Kidney epithelial cell (primary cell): ENCODE measurements at regions not wholly inside any gene's neighbourhood (a gene's known extent, or its start where the extent isn't known, plus 50 kb on each side); places are given as distances from the start of the nearest gene placed in this dataset.
"Not testable (repeated sequence)": the region's sequence is repeated elsewhere in the genome, so short reads cannot be mapped to it uniquely, and the experiment has no call there.

ENCODE experiments used
- DNase-seq: peaks from one replicate; pipeline ENCODE4 v3.0.0-alpha.2; 2010; ENCODE audit warnings: low read depth
- H3K27me3 ChIP-seq: 2 replicates; pipeline ENCODE4 v1.6.0; 2011; ENCODE audit warnings: low read length; ENCODE audit not compliant: control insufficient read depth, insufficient read depth
- H3K36me3 ChIP-seq: 2 replicates; pipeline ENCODE4 v1.5.1; 2011; ENCODE audit warnings: low read length; ENCODE audit not compliant: control insufficient read depth, insufficient read depth
- H3K4me3 ChIP-seq: 2 replicates; pipeline ENCODE4 v1.5.1; 2011; ENCODE audit warnings: low read depth, mild to moderate bottlenecking, control low read depth, low read length
- CTCF ChIP-seq: IDR thresholded peaks from 2 replicates; pipeline ENCODE4 v1.5.1; 2011; ENCODE audit warnings: mild to moderate bottlenecking, moderate library complexity, low read length, control low read depth, inconsistent platforms; ENCODE audit not compliant: insufficient read depth, poor library complexity, severe bottlenecking

GRCh38 chr1:182331387-182331786 is 60.2 kb downstream of the GLUL start:
- no peaks in the 10 kb centered on the region for H3K36me3 ChIP-seq
- no peak overlapping the region for H3K4me3 ChIP-seq
- peaks cover 4% of the 10 kb centered on the region for H3K27me3 ChIP-seq
- DNase-seq, result no peak
- no peak for TF ChIP-seq CTCF

- Histone ChIP-seq H3K36me3 (no peaks in the 10 kb centered on the region), H3K27me3 (peaks cover 4% of the 10 kb centered on the region), H3K4me3 (no peak overlapping the region)
- no peak for DNase-seq
- no peak for TF ChIP-seq CTCF
Measured at GRCh38 chr1:182330303-182330702, 61.3 kb downstream of the GLUL start.

GRCh38 chr1:182329471-182329870 is 62.1 kb downstream of the GLUL start:
- H3K27me3 ChIP-seq, result peaks cover 2% of the 10 kb centered on the region
- no peak overlapping the region for H3K4me3 ChIP-seq
- no peak for DNase-seq
- no peak for TF ChIP-seq CTCF
- no peaks in the 10 kb centered on the region for H3K36me3 ChIP-seq

- Histone ChIP-seq H3K4me3 (no peak overlapping the region), H3K27me3 (no peaks in the 10 kb centered on the region), H3K36me3 (no peaks in the 10 kb centered on the region)
- no peak for TF ChIP-seq CTCF
- DNase-seq, result no peak
Measured at GRCh38 chr1:182328591-182328990, 63.0 kb downstream of the GLUL start.

- no peak for DNase-seq
- no peak for TF ChIP-seq CTCF
- H3K36me3 ChIP-seq, result no peaks in the 10 kb centered on the region
- H3K27me3 ChIP-seq, result no peaks in the 10 kb centered on the region
- no peak overlapping the region for H3K4me3 ChIP-seq
Measured at GRCh38 chr1:182325339-182325738, 66.3 kb downstream of the GLUL start.

GRCh38 chr1:182321532-182321931 is 70.1 kb downstream of the GLUL start:
- H3K27me3 ChIP-seq, H3K4me3 ChIP-seq, H3K36me3 ChIP-seq, DNase-seq: not testable (repeated sequence)
